ENCODE measurements at regions not wholly inside any gene's neighbourhood (a gene's known extent, or its start where the extent isn't known, plus 50 kb on each side); places are given as distances from the start of the nearest gene placed in this dataset.
"Not testable (repeated sequence)": the region's sequence is repeated elsewhere in the genome, so short reads cannot be mapped to it uniquely, and the experiment has no call there.

GRCh38 chr12:66755727-66756395 lies 77.0 kb upstream of the GRIP1 start:
- ATAC-seq (ENCODE audit: low read depth) (no peak), DNase-seq (ENCODE audit: low spot score) (no peak)
- no peak for TF ChIP-seq CTCF (IDR thresholded peaks at IDR 0.05; ENCODE audit: poor library complexity, severe bottlenecking)
- H3K27ac ChIP-seq (ENCODE audit: poor library complexity, severe bottlenecking): no peak overlapping the region
- no peak overlapping the region for H3K4me3 ChIP-seq (ENCODE audit: severe bottlenecking)
- H3K27me3 ChIP-seq (ENCODE audit: insufficient read depth, poor library complexity, severe bottlenecking): no peaks in the 10 kb centered on the region
- H3K9me3 ChIP-seq (ENCODE audit: severe bottlenecking): no peaks in the 10 kb centered on the region
- no peaks in the 10 kb centered on the region for H3K36me3 ChIP-seq (ENCODE audit: low read depth)
- no peaks in the 10 kb centered on the region for H3K4me1 ChIP-seq (ENCODE audit: insufficient read depth, poor library complexity, severe bottlenecking)

- ATAC-seq (ENCODE audit: low read depth) (no peak), DNase-seq (ENCODE audit: low spot score) (no peak)
- Histone ChIP-seq H3K9me3 (ENCODE audit: severe bottlenecking) (no peaks in the 10 kb centered on the region), H3K27me3 (ENCODE audit: insufficient read depth, poor library complexity, severe bottlenecking) (no peaks in the 10 kb centered on the region), H3K4me1 (ENCODE audit: insufficient read depth, poor library complexity, severe bottlenecking) (no peaks in the 10 kb centered on the region), H3K4me3 (ENCODE audit: severe bottlenecking) (no peak overlapping the region), H3K27ac (ENCODE audit: poor library complexity, severe bottlenecking) (no peak overlapping the region), H3K36me3 (ENCODE audit: low read depth) (no peaks in the 10 kb centered on the region)
- TF ChIP-seq CTCF (IDR thresholded peaks at IDR 0.05; ENCODE audit: poor library complexity, severe bottlenecking): no peak
Observed at GRCh38 chr12:66756631-66757030, 77.8 kb upstream of the GRIP1 start.

DNA sequence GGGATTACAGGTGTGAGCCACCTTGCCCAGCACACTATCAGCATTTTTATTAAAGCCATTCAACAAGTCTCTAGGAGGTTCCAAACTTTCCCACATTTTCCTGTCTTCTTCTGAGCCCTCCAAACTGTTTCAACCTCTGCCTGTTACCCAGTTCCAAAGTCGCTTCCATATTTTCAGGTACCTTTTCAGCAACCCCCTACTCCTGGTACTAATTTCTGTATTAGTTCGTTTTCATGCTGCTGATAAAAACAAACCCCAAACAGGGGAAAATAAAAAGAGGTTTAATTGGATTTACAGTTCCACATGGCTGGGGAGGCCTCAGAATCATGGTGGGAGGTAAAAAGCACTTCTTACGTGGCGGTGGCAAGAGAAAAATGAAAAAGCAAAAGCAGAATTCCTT lies 81.2 kb upstream of the GRIP1 start:
- not testable (repeated sequence) for H3K27ac ChIP-seq (ENCODE audit: poor library complexity, severe bottlenecking); H3K9me3 ChIP-seq (ENCODE audit: severe bottlenecking); DNase-seq (ENCODE audit: low spot score); H3K4me1 ChIP-seq (ENCODE audit: insufficient read depth, poor library complexity, severe bottlenecking); H3K27me3 ChIP-seq (ENCODE audit: insufficient read depth, poor library complexity, severe bottlenecking); H3K4me3 ChIP-seq (ENCODE audit: severe bottlenecking); ATAC-seq (ENCODE audit: low read depth); H3K36me3 ChIP-seq (ENCODE audit: low read depth)

- no peaks in the 10 kb centered on the region for H3K27me3 ChIP-seq (ENCODE audit: insufficient read depth, poor library complexity, severe bottlenecking)
- no peaks in the 10 kb centered on the region for H3K4me1 ChIP-seq (ENCODE audit: insufficient read depth, poor library complexity, severe bottlenecking)
- DNase-seq (ENCODE audit: low spot score) (no peak), ATAC-seq (ENCODE audit: low read depth) (no peak)
- no peaks in the 10 kb centered on the region for H3K36me3 ChIP-seq (ENCODE audit: low read depth)
- H3K27ac ChIP-seq (ENCODE audit: poor library complexity, severe bottlenecking): no peak overlapping the region
- no peak for TF ChIP-seq CTCF (IDR thresholded peaks at IDR 0.05; ENCODE audit: poor library complexity, severe bottlenecking)
- no peaks in the 10 kb centered on the region for H3K9me3 ChIP-seq (ENCODE audit: severe bottlenecking)
- H3K4me3 ChIP-seq (ENCODE audit: severe bottlenecking): no peak overlapping the region
Observed at GRCh38 chr12:66763467-66763866, 84.6 kb upstream of the GRIP1 start.

- Histone ChIP-seq H3K4me3 (ENCODE audit: severe bottlenecking) (no peak overlapping the region), H3K27me3 (ENCODE audit: insufficient read depth, poor library complexity, severe bottlenecking) (no peaks in the 10 kb centered on the region), H3K36me3 (ENCODE audit: low read depth) (no peaks in the 10 kb centered on the region), H3K4me1 (ENCODE audit: insufficient read depth, poor library complexity, severe bottlenecking) (no peaks in the 10 kb centered on the region), H3K9me3 (ENCODE audit: severe bottlenecking) (no peaks in the 10 kb centered on the region), H3K27ac (ENCODE audit: poor library complexity, severe bottlenecking) (no peak overlapping the region)
- no peak for DNase-seq (ENCODE audit: low spot score)
- no peak for TF ChIP-seq CTCF (IDR thresholded peaks at IDR 0.05; ENCODE audit: poor library complexity, severe bottlenecking)
- ATAC-seq (ENCODE audit: low read depth): no peak
Observed at GRCh38 chr12:66765204-66765603, 86.3 kb upstream of the GRIP1 start.
